ENCODE measurements at regions not wholly inside any gene's neighbourhood (a gene's known extent, or its start where the extent isn't known, plus 50 kb on each side); places are given as distances from the start of the nearest gene placed in this dataset.
"Not testable (repeated sequence)": the region's sequence is repeated elsewhere in the genome, so short reads cannot be mapped to it uniquely, and the experiment has no call there.

DNA sequence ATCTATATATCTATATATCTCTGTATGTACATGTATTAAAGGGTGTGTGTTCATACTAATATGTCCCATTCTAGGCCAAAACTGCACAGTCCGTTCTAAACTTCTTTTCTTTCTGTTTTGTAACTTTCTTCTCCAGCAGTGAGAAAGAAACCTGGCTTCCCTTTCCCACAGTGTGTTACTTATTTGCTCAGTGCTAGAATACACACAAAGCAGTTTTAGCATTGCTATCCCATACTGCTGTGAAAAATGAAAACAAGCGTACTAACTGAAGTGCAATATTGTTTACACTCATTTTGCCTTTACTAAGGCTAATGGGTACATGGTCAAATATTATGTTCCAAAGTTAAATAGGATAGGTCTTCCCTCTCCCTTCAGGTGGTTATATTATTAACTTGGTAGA, 163.9 kb downstream of the LEPR start:
- no peak for DNase-seq (ENCODE audit: low read depth in 2 of 2)

DNA sequence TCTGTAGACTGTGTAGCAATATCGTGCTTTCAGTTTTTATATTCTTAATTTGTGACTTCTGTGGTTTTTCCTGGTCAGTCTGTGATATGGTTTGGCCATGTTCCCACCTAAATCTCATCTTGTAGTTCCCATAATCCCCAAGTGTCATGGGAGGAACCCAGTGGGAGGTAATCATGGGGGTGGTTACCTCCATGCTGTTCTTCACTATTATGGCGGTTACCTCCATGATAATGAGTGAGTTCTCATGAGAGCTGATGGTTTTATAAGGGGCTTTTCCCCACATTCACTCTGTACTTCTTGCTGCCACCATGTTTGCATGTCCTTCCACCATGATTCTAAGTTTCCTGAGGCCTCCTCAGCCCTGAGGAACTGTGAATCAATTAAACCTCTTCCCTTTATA, 169.8 kb downstream of the LEPR start:
- no peak for DNase-seq (ENCODE audit: low read depth in 2 of 2)

DNA sequence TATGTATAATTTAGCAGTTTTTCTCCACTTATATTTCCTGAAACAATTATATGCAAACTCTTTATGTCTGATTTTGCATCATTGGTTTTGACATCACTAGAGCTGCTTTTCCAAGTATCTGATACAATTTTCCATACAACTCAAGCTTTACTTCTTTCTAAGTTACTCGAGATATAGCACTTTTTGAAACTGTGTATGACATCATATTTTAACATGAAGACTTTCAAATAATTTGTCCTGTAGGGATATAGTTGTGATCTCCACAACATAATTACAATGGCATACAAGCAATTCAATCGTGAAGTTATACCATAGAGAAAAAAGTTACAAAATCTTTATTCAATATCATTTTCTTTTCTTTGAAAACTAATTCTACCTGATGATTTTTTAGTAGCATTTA, 173.0 kb downstream of the LEPR start:
- DNase-seq (ENCODE audit: low read depth in 2 of 2) = no peak

DNA sequence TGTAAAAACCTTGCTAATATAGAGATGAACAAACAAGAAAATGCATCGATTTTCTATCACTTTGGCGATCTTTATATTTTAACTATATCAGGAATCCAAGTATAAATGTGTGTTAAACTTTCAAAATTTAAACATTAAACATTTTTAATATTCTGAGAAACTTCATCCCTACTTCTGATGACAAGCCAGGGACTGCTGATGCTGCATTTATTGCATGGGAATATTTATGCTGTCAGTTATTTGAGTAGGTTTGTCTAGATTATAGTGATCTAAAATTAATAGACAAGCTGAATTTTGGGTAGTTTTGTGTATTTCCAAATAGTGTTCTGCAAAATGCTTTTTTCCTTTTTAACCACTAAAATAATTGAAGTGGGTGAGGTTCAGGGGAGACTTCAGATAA, 175.3 kb downstream of the LEPR start:
- DNase-seq (ENCODE audit: low read depth in 2 of 2) = no peak

DNA sequence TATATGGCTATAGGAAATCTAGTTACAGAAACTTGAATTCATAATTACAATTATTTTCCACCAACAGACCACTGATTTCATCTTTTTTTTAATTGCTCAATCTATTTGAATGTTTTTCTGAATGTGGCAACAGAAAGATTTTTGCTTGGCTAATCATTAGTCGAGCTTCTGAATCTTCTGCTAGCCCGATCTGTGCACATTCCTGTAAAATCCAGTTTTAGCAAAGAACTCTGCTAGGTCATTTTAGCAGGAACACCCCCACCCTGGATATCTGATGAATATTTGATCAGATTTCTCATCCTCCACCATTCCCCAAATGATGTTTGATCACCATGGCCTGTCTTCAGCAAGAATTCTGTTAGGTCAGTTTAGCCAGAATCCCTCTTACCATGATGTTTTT, 176.3 kb downstream of the LEPR start:
- DNase-seq (ENCODE audit: low read depth in 2 of 2) = no peak

DNA sequence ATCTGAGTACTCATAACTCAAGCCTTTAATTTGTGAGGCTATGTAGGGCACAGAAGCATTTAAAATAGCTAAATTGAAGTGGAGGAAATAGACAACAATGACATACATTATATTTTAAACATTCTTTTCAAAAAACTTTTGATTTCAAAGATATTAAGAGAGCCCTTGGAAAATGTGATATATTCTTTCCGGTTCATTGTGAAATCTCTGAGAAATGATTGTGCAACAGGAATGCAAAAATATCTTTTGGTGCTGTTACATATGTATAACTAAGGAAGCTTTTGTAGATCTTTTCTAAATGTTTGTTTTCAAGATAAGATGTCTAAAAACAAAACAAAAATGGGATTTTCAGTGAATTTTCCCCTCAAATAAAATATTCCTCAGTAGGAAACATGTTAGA, 185.2 kb downstream of the LEPR start:
- DNase-seq (ENCODE audit: low read depth in 2 of 2) = no peak

DNA sequence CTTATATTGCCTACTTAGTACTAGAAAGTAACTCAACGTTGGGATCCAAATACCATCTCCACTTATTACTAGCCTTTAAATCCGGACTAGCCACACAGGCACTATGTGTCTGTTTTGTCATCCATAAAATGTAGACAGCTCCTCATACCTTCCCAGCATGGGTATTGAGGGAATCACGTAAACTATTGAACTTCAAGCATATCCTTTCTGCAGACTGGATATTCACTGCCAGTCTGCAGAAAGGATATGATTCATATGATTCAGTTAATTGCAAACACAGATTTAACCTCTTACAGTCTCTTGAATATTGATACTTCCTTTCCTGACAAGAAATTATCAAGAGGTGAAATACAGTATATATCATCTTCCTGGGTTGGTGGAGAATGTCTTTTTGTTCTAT, 186.0 kb downstream of the LEPR start:
- no peak for DNase-seq (ENCODE audit: low read depth in 2 of 2)

DNA sequence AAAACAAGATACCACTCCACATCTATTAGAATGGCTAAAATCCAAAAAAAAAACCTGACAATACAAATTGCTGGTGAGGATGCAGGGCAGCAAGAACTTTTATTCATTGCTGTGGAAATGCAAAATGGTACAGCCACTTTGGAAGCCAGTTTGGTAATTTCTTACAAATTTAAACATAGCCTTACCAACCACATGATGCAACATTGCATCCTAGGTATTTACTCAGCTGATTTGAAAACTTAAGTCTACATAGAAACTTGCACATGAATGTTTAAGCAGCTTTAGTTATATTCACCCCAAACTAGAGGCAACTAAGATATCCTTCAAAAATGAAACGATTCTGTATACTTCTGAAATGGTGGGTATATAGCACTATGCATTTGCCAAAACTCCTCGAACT, 178.8 kb upstream of the PDE4B start:
- no peak for DNase-seq (ENCODE audit: low read depth in 2 of 2)

DNA sequence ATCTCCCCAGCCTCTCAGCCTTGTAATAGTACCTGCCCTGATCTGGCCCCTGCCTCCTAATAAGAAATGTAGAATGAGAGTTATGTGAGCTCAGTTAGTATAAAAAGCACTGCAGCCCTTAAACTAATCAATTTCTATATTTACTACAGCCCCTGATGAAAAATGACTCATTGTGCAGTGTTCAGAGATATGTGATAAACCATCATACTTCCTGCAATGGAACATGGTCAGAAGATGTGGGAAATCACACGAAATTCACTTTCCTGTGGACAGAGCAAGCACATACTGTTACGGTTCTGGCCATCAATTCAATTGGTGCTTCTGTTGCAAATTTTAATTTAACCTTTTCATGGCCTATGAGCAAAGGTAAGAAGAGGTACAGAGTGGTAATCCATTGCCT, 176.8 kb upstream of the PDE4B start:
- DNase-seq (ENCODE audit: low read depth in 2 of 2) = no peak

DNA sequence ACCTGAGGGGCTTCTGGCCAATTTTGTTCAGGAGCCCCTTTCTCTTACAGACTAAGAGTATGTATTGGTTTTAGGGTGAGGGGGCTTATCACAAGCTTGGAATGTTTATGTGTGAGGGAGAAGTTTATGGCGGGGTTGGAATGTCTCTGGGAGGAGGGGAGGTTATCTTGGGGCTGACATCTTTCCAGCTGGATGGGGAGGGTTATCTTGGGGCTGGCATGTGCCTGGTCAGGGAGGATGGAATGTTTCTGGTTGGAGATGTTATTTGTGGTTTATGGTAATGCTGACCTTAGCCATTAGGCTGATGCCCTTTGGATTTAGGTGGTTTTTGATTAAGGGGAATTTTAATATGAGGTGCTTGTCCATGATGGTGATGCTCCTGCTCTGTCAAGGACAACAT, 171.0 kb upstream of the PDE4B start:
- not testable (repeated sequence) for DNase-seq (ENCODE audit: low read depth in 2 of 2)

DNA sequence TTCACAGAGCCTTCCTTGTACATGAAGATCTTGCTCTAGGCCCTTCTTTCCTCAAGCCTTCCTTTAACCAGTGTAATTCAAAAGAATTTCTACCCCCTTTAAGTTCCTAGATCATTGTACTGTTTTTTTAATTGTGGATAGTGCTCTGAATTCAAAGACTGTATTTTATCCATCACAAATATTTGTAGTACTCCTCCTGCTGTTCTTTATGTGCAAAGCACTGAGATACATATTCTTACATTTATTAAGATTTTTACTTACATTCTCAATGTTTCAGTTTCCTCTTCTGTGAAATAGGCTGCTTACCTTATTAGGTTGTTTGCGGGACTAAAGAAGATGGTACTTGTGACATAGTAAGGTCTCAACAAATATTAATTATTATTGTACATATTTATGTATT, 168.8 kb upstream of the PDE4B start:
- DNase-seq (ENCODE audit: low read depth in 2 of 2) = no peak

DNA sequence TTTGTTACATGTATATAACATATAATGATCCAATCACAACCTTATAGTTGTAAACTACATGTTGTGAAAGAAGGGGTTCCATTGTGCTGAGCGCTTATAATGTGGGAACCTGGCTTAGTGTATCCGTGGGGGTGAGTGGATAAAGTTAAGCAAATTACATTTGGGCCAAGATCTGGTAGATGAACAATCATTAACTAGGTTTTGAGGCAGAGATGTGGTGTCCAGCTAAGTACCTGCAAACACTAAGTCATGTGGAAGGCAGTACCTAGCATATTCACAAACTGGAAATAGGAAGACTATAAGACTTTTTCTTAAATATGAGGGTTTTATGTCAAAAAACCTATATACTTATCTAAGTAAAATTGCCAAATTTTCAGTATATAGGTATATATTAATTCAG, 167.2 kb upstream of the PDE4B start:
- DNase-seq (ENCODE audit: low read depth in 2 of 2) = no peak

DNA sequence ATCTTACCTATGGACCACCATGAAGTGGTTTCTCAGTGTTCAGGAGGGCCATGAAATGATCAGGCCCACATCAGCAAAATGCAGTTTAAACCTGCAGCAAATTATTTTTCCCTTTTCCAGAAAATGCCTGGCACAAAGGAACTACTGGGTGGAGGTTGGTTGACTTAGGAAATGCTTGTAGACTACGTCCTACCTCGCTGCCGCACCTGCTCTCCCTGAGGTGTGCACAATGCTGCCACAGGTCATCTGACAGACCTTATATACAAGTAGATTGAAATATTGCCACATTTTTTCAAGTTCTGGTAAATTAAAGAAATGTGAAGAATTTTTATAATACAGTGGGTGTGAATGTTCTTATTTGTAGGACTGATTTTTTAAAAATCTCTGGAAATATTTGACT, 166.7 kb upstream of the PDE4B start:
- no peak for DNase-seq (ENCODE audit: low read depth in 2 of 2)

DNA sequence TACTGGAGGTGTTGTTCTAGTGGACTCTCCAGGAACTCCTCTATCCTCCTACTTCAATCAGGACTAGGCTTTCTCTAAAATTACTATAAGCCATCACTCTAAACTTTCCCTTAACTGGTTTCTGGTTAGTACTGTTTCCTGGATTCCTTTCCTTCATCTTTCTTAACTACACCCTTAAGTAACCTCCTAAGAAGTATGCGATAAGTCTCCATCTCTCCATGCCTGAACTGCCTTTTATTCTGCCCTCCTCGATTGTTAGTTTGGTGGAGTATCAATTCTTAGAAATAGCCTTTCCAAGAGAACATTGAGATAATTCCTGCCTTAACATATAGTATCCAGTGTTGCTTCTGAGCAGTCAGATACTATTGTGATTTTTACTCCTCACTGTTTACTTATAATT, 162.9 kb upstream of the PDE4B start:
- DNase-seq (ENCODE audit: low read depth in 2 of 2) = no peak

DNA sequence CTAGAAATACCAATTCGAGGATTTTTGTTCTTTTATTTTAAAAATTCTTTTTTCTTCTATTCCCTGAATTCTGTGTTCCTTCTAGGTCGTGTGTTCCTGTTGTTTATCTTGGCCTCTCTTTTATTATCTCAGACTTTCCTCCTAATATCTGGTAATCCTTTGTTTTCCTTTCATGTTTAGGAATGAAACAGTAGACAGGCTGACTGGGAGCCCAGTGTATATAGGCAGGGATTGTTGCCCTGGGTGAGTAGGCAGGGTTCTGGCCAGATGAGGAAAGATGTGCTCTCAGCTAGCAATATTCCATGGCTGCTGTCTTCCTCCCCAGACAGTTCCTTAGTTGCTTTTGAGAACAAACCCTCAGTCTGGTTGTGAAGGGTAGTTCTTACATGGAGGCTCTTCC, 161.8 kb upstream of the PDE4B start:
- no peak for DNase-seq (ENCODE audit: low read depth in 2 of 2)

DNA sequence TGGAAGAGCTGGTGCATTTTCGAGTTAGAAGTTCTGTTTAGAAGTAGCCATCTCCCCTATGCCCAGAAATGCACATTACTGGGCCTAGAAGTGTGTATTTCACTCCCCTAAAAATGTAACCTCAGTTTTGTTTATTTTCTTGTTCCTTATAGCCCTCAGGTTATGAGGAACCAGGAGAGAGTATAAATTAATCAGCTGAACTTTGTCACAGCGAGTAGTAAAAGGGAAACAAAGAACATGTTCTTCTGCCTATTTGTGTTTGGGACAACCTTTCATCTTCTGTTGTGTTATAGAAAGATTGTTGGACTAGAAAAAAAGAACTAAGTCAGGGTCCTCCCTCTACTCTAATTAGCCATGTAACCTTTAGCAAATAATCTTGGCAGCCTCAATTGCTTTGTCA, 160.5 kb upstream of the PDE4B start:
- DNase-seq (ENCODE audit: low read depth in 2 of 2) = no peak

DNA sequence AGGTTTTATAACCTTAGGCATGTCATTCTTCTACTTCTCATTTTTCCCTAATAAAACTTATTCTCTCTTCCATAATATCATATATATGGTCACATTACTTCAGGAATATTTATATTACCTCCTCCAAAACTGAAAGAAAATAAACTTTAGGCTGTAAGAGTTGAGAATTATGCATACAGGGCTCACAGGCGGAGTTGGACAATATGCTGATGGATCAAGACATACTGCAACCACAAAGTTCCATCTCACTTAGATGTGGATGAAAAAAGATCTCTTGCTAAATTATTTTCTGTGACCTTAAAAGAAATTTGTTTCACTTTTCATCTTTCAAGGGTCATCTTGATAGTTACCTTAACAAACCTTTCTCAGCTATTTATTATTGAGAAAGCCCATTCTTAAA, 152.6 kb upstream of the PDE4B start:
- DNase-seq (ENCODE audit: low read depth in 2 of 2) = no peak

DNA sequence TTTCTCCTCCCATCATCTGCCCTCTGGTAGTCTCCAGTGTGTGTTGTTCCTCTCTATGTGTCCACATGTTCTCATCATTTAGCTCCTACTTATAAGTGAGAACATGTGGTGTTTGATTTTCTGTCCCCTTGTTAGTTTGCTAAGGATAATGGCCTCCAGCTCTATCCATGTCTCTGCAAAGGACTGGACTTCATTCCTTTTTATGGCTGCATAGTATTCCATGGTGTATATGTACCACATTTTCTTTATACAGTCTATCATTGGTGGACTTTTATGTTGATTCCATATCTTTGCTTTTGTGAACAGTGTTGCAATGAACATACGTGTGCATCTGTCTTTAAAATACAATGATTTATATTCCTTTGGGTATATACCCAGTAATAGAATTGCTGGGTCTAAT, 143.5 kb upstream of the PDE4B start:
- not testable (repeated sequence) for DNase-seq (ENCODE audit: low read depth in 2 of 2)

DNA sequence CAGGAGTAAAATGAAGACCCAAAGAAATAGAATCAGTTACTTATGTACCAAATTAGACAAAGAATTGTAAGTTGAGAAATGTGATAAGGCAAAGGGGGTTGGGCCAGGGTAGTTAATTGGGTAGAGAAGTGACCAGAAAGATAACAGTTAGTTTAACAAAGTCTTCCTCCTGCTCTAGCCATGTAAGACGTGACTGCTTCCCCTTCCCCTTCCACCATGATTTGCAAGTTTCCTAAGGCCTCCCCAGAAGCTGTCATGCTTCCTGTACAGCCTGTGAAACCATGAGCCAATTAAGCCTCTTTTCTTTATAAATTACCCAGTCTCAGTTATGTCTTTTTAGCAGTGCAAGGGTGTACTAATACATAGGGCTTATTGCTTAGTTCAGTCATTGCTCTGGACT, 142.0 kb upstream of the PDE4B start:
- no peak for DNase-seq (ENCODE audit: low read depth in 2 of 2)

DNA sequence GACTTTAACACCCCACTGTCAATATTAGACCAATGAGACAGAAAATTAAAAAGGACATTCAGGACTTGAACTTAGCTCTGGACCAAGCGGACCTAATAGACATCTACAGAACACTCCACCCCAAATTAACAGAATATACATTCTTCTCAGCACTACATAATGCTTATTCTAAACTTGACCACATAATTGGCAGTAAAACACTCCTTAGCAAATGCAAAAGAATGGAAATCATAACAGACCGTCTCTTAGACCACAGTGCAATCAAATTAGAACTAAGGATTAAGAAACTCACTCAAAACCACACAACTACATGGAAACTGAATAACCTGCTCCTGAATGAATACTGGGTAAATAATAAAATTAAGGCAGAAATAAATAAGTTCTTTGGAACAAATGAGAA, 138.2 kb upstream of the PDE4B start:
- DNase-seq (ENCODE audit: low read depth in 2 of 2) = not testable (repeated sequence)

DNA sequence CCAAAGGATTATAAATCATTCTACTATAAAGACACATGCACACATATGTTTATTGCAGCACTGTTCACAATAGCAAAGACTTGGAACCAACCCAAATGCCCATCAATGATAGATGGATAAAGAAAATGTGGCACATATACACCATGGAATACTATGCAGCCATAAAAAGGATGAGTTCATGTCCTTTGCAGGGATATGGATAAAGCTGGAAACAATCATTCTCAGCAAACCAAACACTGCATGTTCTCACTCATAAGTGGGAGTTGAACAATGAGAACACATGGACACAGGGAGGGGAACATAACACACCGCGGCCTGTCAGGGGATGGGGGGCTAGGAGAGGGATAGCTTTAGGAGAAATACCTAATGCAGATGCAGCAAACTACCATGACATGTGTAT, 135.1 kb upstream of the PDE4B start:
- not testable (repeated sequence) for DNase-seq (ENCODE audit: low read depth in 2 of 2)

DNA sequence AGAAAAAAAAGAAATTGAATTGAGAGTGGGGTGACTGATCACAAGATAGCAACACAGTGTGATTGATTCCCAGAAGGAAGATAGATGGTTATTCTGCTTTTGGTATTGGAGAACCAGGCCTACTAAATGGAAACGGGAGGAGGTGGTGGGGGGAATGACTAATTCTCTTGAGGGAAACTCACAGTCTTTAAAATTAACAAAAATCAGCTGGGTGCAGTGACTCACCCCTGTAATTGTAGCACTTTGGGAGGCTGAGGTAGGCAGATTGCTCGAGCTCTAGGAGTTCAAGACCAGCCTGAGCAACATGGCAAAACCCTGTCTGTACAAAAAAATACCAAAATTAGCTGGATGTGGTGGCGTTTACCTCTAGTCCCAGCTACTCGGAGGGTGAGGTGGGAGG, 134.6 kb upstream of the PDE4B start:
- no peak for DNase-seq (ENCODE audit: low read depth in 2 of 2)

DNA sequence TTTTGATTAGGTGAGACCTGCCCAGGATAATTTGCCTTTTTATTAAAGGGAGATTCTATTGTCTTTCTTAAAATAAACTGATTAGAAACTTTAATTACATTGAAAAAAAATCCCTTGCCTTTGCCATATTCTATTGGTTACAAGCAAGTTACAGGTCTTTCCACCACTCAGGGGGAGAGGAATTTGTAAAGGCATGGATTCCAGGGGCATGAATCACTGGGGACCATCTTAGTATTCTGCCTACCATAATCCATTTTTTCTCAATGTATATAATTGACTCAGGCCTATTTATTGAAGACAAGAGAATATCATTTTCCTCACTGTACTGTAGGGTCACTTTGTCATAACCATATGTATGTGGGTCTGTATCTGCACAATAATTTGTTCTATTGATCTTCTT, 124.3 kb upstream of the PDE4B start:
- DNase-seq (ENCODE audit: low read depth in 2 of 2) = no peak

DNA sequence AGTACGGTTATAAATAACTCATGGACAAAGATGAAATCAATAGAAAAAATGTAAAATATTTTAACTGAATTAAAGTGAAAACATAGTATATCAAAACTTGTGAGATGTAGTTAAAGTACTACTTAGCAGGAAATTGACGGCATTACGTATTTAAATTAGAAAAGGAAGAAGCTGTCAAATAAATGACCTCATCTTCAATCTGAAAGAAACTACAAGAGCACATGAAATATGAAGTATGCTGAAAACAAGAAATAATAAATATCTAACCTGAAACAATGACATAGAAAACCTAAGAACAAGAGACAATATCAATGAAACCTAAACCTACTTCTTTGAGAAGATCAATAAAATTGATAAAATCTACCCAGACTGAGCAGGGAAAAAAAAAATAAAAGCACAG, 122.2 kb upstream of the PDE4B start:
- no peak for DNase-seq (ENCODE audit: low read depth in 2 of 2)

DNA sequence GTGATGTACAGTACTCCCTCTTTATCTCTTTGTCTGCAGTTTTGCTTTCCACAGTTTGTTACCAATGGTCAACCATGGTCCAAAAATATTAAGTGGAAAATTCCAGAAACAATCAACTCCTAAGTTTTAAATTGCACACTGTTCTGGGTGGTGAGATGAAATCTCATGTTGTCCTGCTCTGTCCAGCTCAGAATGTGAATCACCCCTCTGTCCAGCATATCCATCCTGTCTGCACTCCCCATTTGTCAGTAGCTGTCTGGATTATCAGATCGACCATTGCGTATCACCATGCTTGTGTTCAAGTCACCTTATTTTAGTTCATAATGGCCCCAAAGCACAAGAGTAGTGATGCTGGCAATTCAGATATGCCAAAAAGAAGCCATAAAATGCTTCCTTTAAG, 118.2 kb upstream of the PDE4B start:
- no peak for DNase-seq (ENCODE audit: low read depth in 2 of 2)
